ENCODE measurements at regions not wholly inside any gene's neighbourhood (a gene's known extent, or its start where the extent isn't known, plus 50 kb on each side); places are given as distances from the start of the nearest gene placed in this dataset.

DNA sequence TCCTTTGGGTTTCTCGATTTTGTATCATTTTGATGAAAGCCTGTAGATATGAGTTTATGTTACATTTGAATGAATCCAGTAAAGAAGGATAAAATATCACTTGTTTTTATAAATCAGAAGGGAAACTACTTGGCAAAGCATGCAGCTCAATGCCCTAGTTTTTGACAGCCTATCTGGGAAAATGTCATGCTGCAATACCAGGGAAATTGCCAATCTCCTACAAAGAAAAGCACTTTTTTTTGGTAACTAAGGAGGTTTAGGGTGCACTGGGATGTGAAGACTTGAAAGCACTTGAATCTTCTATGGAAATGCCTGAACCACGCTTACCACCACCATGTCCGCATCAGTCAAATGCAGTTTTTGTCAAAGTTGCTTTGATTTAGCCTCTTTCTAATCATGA, 446.9 kb upstream of the LRRC7 start:
- TF ChIP-seq EP300 (IDR thresholded peaks at IDR 0.05) (no peak), POLR2AphosphoS5 (IDR thresholded peaks at IDR 0.05) (no peak), POLR2A (IDR thresholded peaks at IDR 0.05) (no peak)
- TF ChIP-seq, protein P1, sequence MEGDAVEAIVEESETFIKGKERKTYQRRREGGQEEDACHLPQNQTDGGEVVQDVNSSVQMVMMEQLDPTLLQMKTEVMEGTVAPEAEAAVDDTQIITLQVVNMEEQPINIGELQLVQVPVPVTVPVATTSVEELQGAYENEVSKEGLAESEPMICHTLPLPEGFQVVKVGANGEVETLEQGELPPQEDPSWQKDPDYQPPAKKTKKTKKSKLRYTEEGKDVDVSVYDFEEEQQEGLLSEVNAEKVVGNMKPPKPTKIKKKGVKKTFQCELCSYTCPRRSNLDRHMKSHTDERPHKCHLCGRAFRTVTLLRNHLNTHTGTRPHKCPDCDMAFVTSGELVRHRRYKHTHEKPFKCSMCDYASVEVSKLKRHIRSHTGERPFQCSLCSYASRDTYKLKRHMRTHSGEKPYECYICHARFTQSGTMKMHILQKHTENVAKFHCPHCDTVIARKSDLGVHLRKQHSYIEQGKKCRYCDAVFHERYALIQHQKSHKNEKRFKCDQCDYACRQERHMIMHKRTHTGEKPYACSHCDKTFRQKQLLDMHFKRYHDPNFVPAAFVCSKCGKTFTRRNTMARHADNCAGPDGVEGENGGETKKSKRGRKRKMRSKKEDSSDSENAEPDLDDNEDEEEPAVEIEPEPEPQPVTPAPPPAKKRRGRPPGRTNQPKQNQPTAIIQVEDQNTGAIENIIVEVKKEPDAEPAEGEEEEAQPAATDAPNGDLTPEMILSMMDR (IDR thresholded peaks at IDR 0.05), result no peak
- H3K27me3 ChIP-seq, result no peaks in the 10 kb centered on the region
- H3K4me1 ChIP-seq, result peaks cover 0 to 18% (median 13%) of the 10 kb centered on the region in 4 donors
- 88 to 90% methylated on average over 3 of the region's 3 CpGs for WGBS, 2 donors
- no peak overlapping the region for H3K27ac ChIP-seq
- intact Hi-C loops (cut with DNase I), result no loop called here
- DNase-seq, result no peak
- H3K4me3 ChIP-seq, result no peak overlapping the region
- no peaks in the 10 kb centered on the region for H3K36me3 ChIP-seq
- peaks cover 0 to 2% (median 0%) of the 10 kb centered on the region in 4 donors for H3K9me3 ChIP-seq

DNA sequence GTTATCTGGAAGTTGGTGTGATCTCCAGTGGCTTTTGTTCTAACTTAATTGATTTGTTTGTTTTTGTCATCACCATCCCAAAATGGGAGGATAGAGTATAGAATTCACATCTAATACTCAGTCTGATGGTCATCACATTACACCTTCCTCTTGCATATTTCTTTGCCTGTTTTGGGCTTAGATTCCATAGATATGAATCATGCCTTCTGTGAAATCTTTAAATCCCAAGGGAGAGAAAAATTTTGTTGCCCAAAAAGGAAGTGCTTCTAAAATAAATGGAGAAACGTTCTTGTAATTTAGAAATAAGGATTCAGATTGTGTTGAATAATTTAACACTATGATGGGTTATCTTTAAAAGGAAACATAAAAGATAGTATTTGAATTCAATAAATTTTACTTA, 446.0 kb upstream of the LRRC7 start:
- Histone ChIP-seq H3K4me3 (no peak overlapping the region), H3K27ac (no peak overlapping the region), H3K27me3 (no peaks in the 10 kb centered on the region), H3K36me3 (no peaks in the 10 kb centered on the region), H3K9me3 (peaks cover 0 to 2% (median 0%) of the 10 kb centered on the region in 4 donors), H3K4me1 (peaks cover 0 to 18% (median 13%) of the 10 kb centered on the region in 4 donors)
- TF ChIP-seq POLR2AphosphoS5 (IDR thresholded peaks at IDR 0.05), result no peak
- TF ChIP-seq, protein P1 (IDR thresholded peaks at IDR 0.05), result no peak
- TF ChIP-seq EP300 (IDR thresholded peaks at IDR 0.05), result no peak
- TF ChIP-seq POLR2A (IDR thresholded peaks at IDR 0.05), result no peak
- intact Hi-C loops (cut with DNase I), result no loop called here
- DNase-seq, result no peak
- 47 to 62% methylated on average over 1 of the region's 1 CpG for WGBS, 2 donors

DNA sequence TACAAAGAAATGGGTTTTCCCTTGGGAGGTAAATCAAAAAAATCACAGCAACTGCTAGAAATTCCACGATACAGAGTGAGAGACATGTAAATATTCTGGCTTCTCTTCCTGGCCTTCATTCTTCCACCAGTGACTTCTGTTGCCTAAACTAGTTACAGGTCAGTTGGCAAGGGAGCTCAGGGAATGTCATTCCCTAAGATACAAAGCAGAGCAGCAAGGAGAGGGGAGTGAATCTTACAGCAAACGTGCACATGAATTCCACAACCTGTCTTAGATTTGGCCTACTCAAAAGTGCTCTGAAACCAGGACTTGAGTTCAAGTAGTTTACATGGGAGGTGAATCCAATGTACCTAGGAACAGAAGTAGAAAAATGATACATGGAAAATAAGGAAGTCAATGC, 445.3 kb upstream of the LRRC7 start:
- no peaks in the 10 kb centered on the region for H3K36me3 ChIP-seq
- peaks cover 0 to 2% (median 0%) of the 10 kb centered on the region in 4 donors for H3K9me3 ChIP-seq
- DNase-seq, result no peak
- peaks cover 0 to 18% (median 13%) of the 10 kb centered on the region in 4 donors for H3K4me1 ChIP-seq
- TF ChIP-seq POLR2A (IDR thresholded peaks at IDR 0.05) (no peak), POLR2AphosphoS5 (IDR thresholded peaks at IDR 0.05) (peak in 3 of 4 donors; percentile 40 to 78 (median 78)), EP300 (IDR thresholded peaks at IDR 0.05) (no peak)
- TF ChIP-seq, protein P1 (IDR thresholded peaks at IDR 0.05), result no peak
- no peak overlapping the region for H3K4me3 ChIP-seq
- intact Hi-C loops (cut with DNase I), result no loop called here
- no peaks in the 10 kb centered on the region for H3K27me3 ChIP-seq
- WGBS, 2 donors, result 80 to 85% methylated on average over 2 of the region's 2 CpGs
- peak overlapping the region in 2 of 4 donors; percentile 24 to 34 for H3K27ac ChIP-seq

DNA sequence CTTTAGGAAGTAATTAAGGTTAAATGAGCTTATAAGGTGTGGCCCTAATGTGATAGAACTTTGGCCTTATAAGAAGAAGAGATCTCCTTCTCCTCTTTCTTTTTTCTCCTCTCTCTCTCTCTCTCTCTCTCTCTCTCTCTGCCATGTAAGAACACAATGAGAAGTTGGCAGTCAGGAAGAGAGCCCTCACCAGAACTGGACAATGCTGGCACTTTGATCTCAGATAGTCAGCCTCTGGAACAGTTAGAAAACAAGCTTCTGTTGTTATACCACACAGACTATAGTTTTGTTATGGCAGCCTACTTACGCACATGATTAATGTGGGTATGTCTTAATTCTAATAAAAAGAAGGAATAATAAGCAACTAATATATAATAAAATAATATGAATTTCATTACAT, 444.2 kb upstream of the LRRC7 start:
- no peak for DNase-seq
- no peak overlapping the region for H3K4me3 ChIP-seq
- no peaks in the 10 kb centered on the region for H3K36me3 ChIP-seq
- no peak overlapping the region for H3K27ac ChIP-seq
- H3K27me3 ChIP-seq, result no peaks in the 10 kb centered on the region
- TF ChIP-seq, protein P1 (IDR thresholded peaks at IDR 0.05), result no peak
- no peak for TF ChIP-seq EP300 (IDR thresholded peaks at IDR 0.05)
- TF ChIP-seq POLR2A (IDR thresholded peaks at IDR 0.05), result no peak
- no peak for TF ChIP-seq POLR2AphosphoS5 (IDR thresholded peaks at IDR 0.05)
- H3K9me3 ChIP-seq, result peaks cover 0 to 2% (median 0%) of the 10 kb centered on the region in 4 donors
- intact Hi-C loops (cut with DNase I), result no loop called here
- WGBS, 2 donors, result 95 to 96% methylated on average over 1 of the region's 1 CpG
- H3K4me1 ChIP-seq, result peaks cover 0 to 26% (median 18%) of the 10 kb centered on the region in 4 donors

DNA sequence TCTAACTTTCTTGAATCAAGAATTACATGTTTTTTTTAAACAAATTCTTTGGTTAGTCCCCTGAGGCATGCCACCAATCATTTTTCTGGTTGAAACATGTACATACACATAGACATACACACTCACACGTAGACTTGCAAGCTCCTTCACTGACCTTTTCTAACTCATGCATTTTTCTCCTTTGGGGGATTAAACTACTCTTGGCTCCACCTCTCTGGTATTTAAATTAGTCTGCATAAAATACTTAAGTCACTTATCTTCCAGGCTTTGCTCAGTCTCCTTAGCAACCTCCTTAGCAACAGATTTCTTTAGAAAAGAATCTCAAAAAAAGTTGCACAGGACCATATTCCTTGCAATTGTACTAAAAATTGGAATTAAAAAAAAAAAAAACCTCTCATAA, 440.9 kb upstream of the LRRC7 start:
- 50 to 54% methylated on average over 1 of the region's 1 CpG for WGBS, 2 donors
- Histone ChIP-seq H3K9me3 (peaks cover 0 to 2% (median 0%) of the 10 kb centered on the region in 4 donors), H3K4me3 (no peak overlapping the region), H3K36me3 (no peaks in the 10 kb centered on the region), H3K27me3 (no peaks in the 10 kb centered on the region), H3K27ac (no peak overlapping the region), H3K4me1 (peaks cover 0 to 26% (median 20%) of the 10 kb centered on the region in 4 donors)
- TF ChIP-seq EP300 (IDR thresholded peaks at IDR 0.05) (no peak), POLR2AphosphoS5 (IDR thresholded peaks at IDR 0.05) (no peak), POLR2A (IDR thresholded peaks at IDR 0.05) (no peak)
- TF ChIP-seq, protein P1 (IDR thresholded peaks at IDR 0.05), result no peak
- no peak for DNase-seq
- intact Hi-C loops (cut with DNase I), result no loop called here

Measured in sigmoid colon (tissue), 6 donors.